GM12892 (cell line): ENCODE measurements at regions not wholly inside any gene's neighbourhood (a gene's known extent, or its start where the extent isn't known, plus 50 kb on each side); places are given as distances from the start of the nearest gene placed in this dataset.

Experiments
- DNase-seq: peaks from one replicate; pipeline ENCODE4 v3.0.0; 2011; ENCODE audit not compliant: insufficient read length
- FAIRE-seq: peaks from 2 replicates; lab custom pipeline; 2011; peaks lifted over from hg19 to GRCh38; lab: Jason Lieb, UNC
- POLR2A ChIP-seq: IDR thresholded peaks from 2 replicates; pipeline ENCODE4 v1.6.1; 2011; ENCODE audit warnings: low read depth, low read length, control low read depth
- POLR2AphosphoS5 ChIP-seq: IDR thresholded peaks from 2 replicates; pipeline ENCODE4 v1.6.1; 2011; ENCODE audit warnings: low read depth, low read length, control low read depth
- TAF1 ChIP-seq: IDR thresholded peaks from 2 replicates; pipeline ENCODE4 v1.6.1; 2011; ENCODE audit warnings: low read depth, mild to moderate bottlenecking, control low read depth, low read length, borderline replicate concordance

- FAIRE-seq: no peak
- TF ChIP-seq POLR2A (no peak), TAF1 (no peak), POLR2AphosphoS5 (no peak)
- no peak for DNase-seq
These were observed 532.2 kb downstream of the ACTL7B start for GRCh38 chr9:108323615-108324014.

GRCh38 chr9:108322326-108323098 is 533.3 kb downstream of the ACTL7B start:
- DNase-seq (no peak), FAIRE-seq (no peak)
- TF ChIP-seq POLR2A (no peak), POLR2AphosphoS5 (no peak), TAF1 (no peak)

GRCh38 chr9:108316630-108317029 is 539.2 kb downstream of the ACTL7B start:
- no peak for DNase-seq
- no peak for FAIRE-seq
- TF ChIP-seq POLR2A (no peak), POLR2AphosphoS5 (no peak), TAF1 (no peak)

GRCh38 chr9:108316066-108316465 is 539.7 kb downstream of the ACTL7B start:
- no peak for DNase-seq
- FAIRE-seq: no peak
- no peak for TF ChIP-seq POLR2A
- no peak for TF ChIP-seq POLR2AphosphoS5
- TF ChIP-seq TAF1: no peak

- TF ChIP-seq TAF1: no peak
- no peak for TF ChIP-seq POLR2A
- TF ChIP-seq POLR2AphosphoS5: no peak
- no peak for FAIRE-seq
These were observed 544.0 kb downstream of the ACTL7B start for GRCh38 chr9:108311745-108312144.

GRCh38 chr9:108310202-108310601 is 545.6 kb downstream of the ACTL7B start:
- TF ChIP-seq POLR2A (no peak), TAF1 (no peak), POLR2AphosphoS5 (no peak)
- DNase-seq (no peak), FAIRE-seq (no peak)

More at GRCh38 chr9:108311745-108312144, 544.0 kb downstream of the ACTL7B start:
- no peak for DNase-seq

- DNase-seq: no peak
- no peak for FAIRE-seq
- TF ChIP-seq TAF1 (no peak), POLR2A (no peak), POLR2AphosphoS5 (no peak)
These were observed 555.2 kb downstream of the ACTL7B start for GRCh38 chr9:108300306-108301287.

GRCh38 chr9:108297073-108297472 is 558.7 kb downstream of the ACTL7B start:
- no peak for FAIRE-seq
- no peak for DNase-seq
- TF ChIP-seq POLR2AphosphoS5 (no peak), TAF1 (no peak), POLR2A (no peak)

GRCh38 chr9:108296056-108296455 is 559.7 kb downstream of the ACTL7B start:
- no peak for TF ChIP-seq TAF1
- TF ChIP-seq POLR2AphosphoS5: no peak
- no peak for TF ChIP-seq POLR2A
- FAIRE-seq (no peak), DNase-seq (no peak)

- no peak for TF ChIP-seq POLR2AphosphoS5
- TF ChIP-seq POLR2A: no peak
- TF ChIP-seq TAF1: no peak
- DNase-seq (no peak), FAIRE-seq (no peak)
These were observed 564.2 kb downstream of the ACTL7B start for GRCh38 chr9:108291586-108291932.

- FAIRE-seq (no peak), DNase-seq (no peak)
- TF ChIP-seq POLR2A (no peak), TAF1 (no peak), POLR2AphosphoS5 (no peak)
These were observed 564.8 kb downstream of the ACTL7B start for GRCh38 chr9:108290839-108291585.
